ENCODE measurements at regions not wholly inside any gene's neighbourhood (a gene's known extent, or its start where the extent isn't known, plus 50 kb on each side); places are given as distances from the start of the nearest gene placed in this dataset.

- no peaks in the 10 kb centered on the region for H3K9me3 ChIP-seq (ENCODE audit: control insufficient read depth, insufficient read depth, low read depth, low read length)
- H3K27me3 ChIP-seq (ENCODE audit: control insufficient read depth, insufficient read depth, low read length): peaks cover 43% of the 10 kb centered on the region
- no peak overlapping the region for H3K9ac ChIP-seq (ENCODE audit: low read length)
- H3K36me3 ChIP-seq (ENCODE audit: control insufficient read depth, insufficient read depth, low read length): no peaks in the 10 kb centered on the region
- H3K27ac ChIP-seq (ENCODE audit: low read depth, low read length): no peak overlapping the region
- H3K4me1 ChIP-seq (ENCODE audit: control insufficient read depth, insufficient read depth, low read length): no peaks in the 10 kb centered on the region
- no peak overlapping the region for H3K4me3 ChIP-seq (ENCODE audit: low read depth, low read length)
Observed at GRCh38 chr12:114134922-114135321, 168.8 kb upstream of the RBM19 start.

- H3K4me1 ChIP-seq (ENCODE audit: control insufficient read depth, insufficient read depth, low read length): no peaks in the 10 kb centered on the region
- no peak overlapping the region for H3K9ac ChIP-seq (ENCODE audit: low read length)
- H3K9me3 ChIP-seq (ENCODE audit: control insufficient read depth, insufficient read depth, low read depth, low read length): no peaks in the 10 kb centered on the region
- no peak overlapping the region for H3K27ac ChIP-seq (ENCODE audit: low read depth, low read length)
- H3K27me3 ChIP-seq (ENCODE audit: control insufficient read depth, insufficient read depth, low read length): peaks cover 38% of the 10 kb centered on the region
- H3K36me3 ChIP-seq (ENCODE audit: control insufficient read depth, insufficient read depth, low read length): no peaks in the 10 kb centered on the region
- no peak overlapping the region for H3K4me3 ChIP-seq (ENCODE audit: low read depth, low read length)
Observed at GRCh38 chr12:114131824-114132223, 165.7 kb upstream of the RBM19 start.

GRCh38 chr12:114123108-114123507 is 157.0 kb upstream of the RBM19 start:
- no peak overlapping the region for H3K27ac ChIP-seq (ENCODE audit: low read depth, low read length)
- H3K4me3 ChIP-seq (ENCODE audit: low read depth, low read length): no peak overlapping the region
- peaks cover 12% of the 10 kb centered on the region for H3K4me1 ChIP-seq (ENCODE audit: control insufficient read depth, insufficient read depth, low read length)
- H3K27me3 ChIP-seq (ENCODE audit: control insufficient read depth, insufficient read depth, low read length): peaks cover 11% of the 10 kb centered on the region
- no peaks in the 10 kb centered on the region for H3K9me3 ChIP-seq (ENCODE audit: control insufficient read depth, insufficient read depth, low read depth, low read length)
- peak overlapping the region; percentile 6 for H3K9ac ChIP-seq (ENCODE audit: low read length)
- no peaks in the 10 kb centered on the region for H3K36me3 ChIP-seq (ENCODE audit: control insufficient read depth, insufficient read depth, low read length)

- Histone ChIP-seq H3K9me3 (ENCODE audit: control insufficient read depth, insufficient read depth, low read depth, low read length) (no peaks in the 10 kb centered on the region), H3K4me1 (ENCODE audit: control insufficient read depth, insufficient read depth, low read length) (peaks cover 12% of the 10 kb centered on the region), H3K9ac (ENCODE audit: low read length) (no peak overlapping the region), H3K27me3 (ENCODE audit: control insufficient read depth, insufficient read depth, low read length) (peaks cover 11% of the 10 kb centered on the region), H3K27ac (ENCODE audit: low read depth, low read length) (no peak overlapping the region), H3K36me3 (ENCODE audit: control insufficient read depth, insufficient read depth, low read length) (no peaks in the 10 kb centered on the region), H3K4me3 (ENCODE audit: low read depth, low read length) (no peak overlapping the region)
Observed at GRCh38 chr12:114122016-114122415, 155.9 kb upstream of the RBM19 start.

- Histone ChIP-seq H3K4me1 (ENCODE audit: control insufficient read depth, insufficient read depth, low read length) (peaks cover 12% of the 10 kb centered on the region), H3K27ac (ENCODE audit: low read depth, low read length) (no peak overlapping the region), H3K9me3 (ENCODE audit: control insufficient read depth, insufficient read depth, low read depth, low read length) (peaks cover 2% of the 10 kb centered on the region; the same call in 1 of the 2 replicates), H3K9ac (ENCODE audit: low read length) (no peak overlapping the region), H3K36me3 (ENCODE audit: control insufficient read depth, insufficient read depth, low read length) (no peaks in the 10 kb centered on the region), H3K4me3 (ENCODE audit: low read depth, low read length) (no peak overlapping the region), H3K27me3 (ENCODE audit: control insufficient read depth, insufficient read depth, low read length) (peaks cover 12% of the 10 kb centered on the region; the same call in 1 of the 2 replicates)
Observed at GRCh38 chr12:114119316-114119715, 153.2 kb upstream of the RBM19 start.

GRCh38 chr12:114096461-114096860 is 130.3 kb upstream of the RBM19 start:
- Histone ChIP-seq H3K27ac (ENCODE audit: low read depth, low read length) (no peak overlapping the region), H3K36me3 (ENCODE audit: control insufficient read depth, insufficient read depth, low read length) (no peaks in the 10 kb centered on the region), H3K27me3 (ENCODE audit: control insufficient read depth, insufficient read depth, low read length) (peaks cover 10% of the 10 kb centered on the region; the same call in 1 of the 2 replicates), H3K4me1 (ENCODE audit: control insufficient read depth, insufficient read depth, low read length) (no peaks in the 10 kb centered on the region), H3K9ac (ENCODE audit: low read length) (no peak overlapping the region), H3K9me3 (ENCODE audit: control insufficient read depth, insufficient read depth, low read depth, low read length) (peaks cover 21% of the 10 kb centered on the region), H3K4me3 (ENCODE audit: low read depth, low read length) (no peak overlapping the region)

GRCh38 chr12:114093520-114093919 is 127.4 kb upstream of the RBM19 start:
- no peak overlapping the region for H3K27ac ChIP-seq (ENCODE audit: low read depth, low read length)
- H3K4me1 ChIP-seq (ENCODE audit: control insufficient read depth, insufficient read depth, low read length): no peaks in the 10 kb centered on the region
- peaks cover 24% of the 10 kb centered on the region for H3K9me3 ChIP-seq (ENCODE audit: control insufficient read depth, insufficient read depth, low read depth, low read length)

GRCh38 chr12:114092981-114093380 is 126.9 kb upstream of the RBM19 start:
- no peaks in the 10 kb centered on the region for H3K4me1 ChIP-seq (ENCODE audit: control insufficient read depth, insufficient read depth, low read length)
- H3K4me3 ChIP-seq (ENCODE audit: low read depth, low read length): no peak overlapping the region
- H3K9me3 ChIP-seq (ENCODE audit: control insufficient read depth, insufficient read depth, low read depth, low read length): peaks cover 24% of the 10 kb centered on the region
- no peaks in the 10 kb centered on the region for H3K36me3 ChIP-seq (ENCODE audit: control insufficient read depth, insufficient read depth, low read length)
- no peak overlapping the region for H3K27ac ChIP-seq (ENCODE audit: low read depth, low read length)
- no peak overlapping the region for H3K9ac ChIP-seq (ENCODE audit: low read length)
- peaks cover 3% of the 10 kb centered on the region; the same call in 1 of the 2 replicates for H3K27me3 ChIP-seq (ENCODE audit: control insufficient read depth, insufficient read depth, low read length)

More at GRCh38 chr12:114093520-114093919, 127.4 kb upstream of the RBM19 start:
- H3K36me3 ChIP-seq (ENCODE audit: control insufficient read depth, insufficient read depth, low read length): no peaks in the 10 kb centered on the region
- no peak overlapping the region for H3K9ac ChIP-seq (ENCODE audit: low read length)
- no peak overlapping the region for H3K4me3 ChIP-seq (ENCODE audit: low read depth, low read length)
- H3K27me3 ChIP-seq (ENCODE audit: control insufficient read depth, insufficient read depth, low read length): peaks cover 7% of the 10 kb centered on the region; the same call in 1 of the 2 replicates

- no peaks in the 10 kb centered on the region for H3K4me1 ChIP-seq (ENCODE audit: control insufficient read depth, insufficient read depth, low read length)
- no peak overlapping the region for H3K9ac ChIP-seq (ENCODE audit: low read length)
- peaks cover 9% of the 10 kb centered on the region; the same call in 1 of the 2 replicates for H3K27me3 ChIP-seq (ENCODE audit: control insufficient read depth, insufficient read depth, low read length)
- H3K36me3 ChIP-seq (ENCODE audit: control insufficient read depth, insufficient read depth, low read length): no peaks in the 10 kb centered on the region
- H3K27ac ChIP-seq (ENCODE audit: low read depth, low read length): no peak overlapping the region
- peaks cover 24% of the 10 kb centered on the region for H3K9me3 ChIP-seq (ENCODE audit: control insufficient read depth, insufficient read depth, low read depth, low read length)
- no peak overlapping the region for H3K4me3 ChIP-seq (ENCODE audit: low read depth, low read length)
Observed at GRCh38 chr12:114090211-114090610, 124.1 kb upstream of the RBM19 start.

- Histone ChIP-seq H3K4me3 (ENCODE audit: low read depth, low read length) (no peak overlapping the region), H3K36me3 (ENCODE audit: control insufficient read depth, insufficient read depth, low read length) (no peaks in the 10 kb centered on the region), H3K9ac (ENCODE audit: low read length) (no peak overlapping the region), H3K27me3 (ENCODE audit: control insufficient read depth, insufficient read depth, low read length) (peaks cover 8% of the 10 kb centered on the region), H3K9me3 (ENCODE audit: control insufficient read depth, insufficient read depth, low read depth, low read length) (no peaks in the 10 kb centered on the region), H3K27ac (ENCODE audit: low read depth, low read length) (no peak overlapping the region), H3K4me1 (ENCODE audit: control insufficient read depth, insufficient read depth, low read length) (peaks cover 8% of the 10 kb centered on the region)
Observed at GRCh38 chr12:114073076-114073475, 107.0 kb upstream of the RBM19 start.

- Histone ChIP-seq H3K4me3 (ENCODE audit: low read depth, low read length) (no peak overlapping the region), H3K36me3 (ENCODE audit: control insufficient read depth, insufficient read depth, low read length) (no peaks in the 10 kb centered on the region), H3K4me1 (ENCODE audit: control insufficient read depth, insufficient read depth, low read length) (peaks cover 8% of the 10 kb centered on the region), H3K27ac (ENCODE audit: low read depth, low read length) (no peak overlapping the region), H3K9ac (ENCODE audit: low read length) (no peak overlapping the region), H3K27me3 (ENCODE audit: control insufficient read depth, insufficient read depth, low read length) (peaks cover 26% of the 10 kb centered on the region), H3K9me3 (ENCODE audit: control insufficient read depth, insufficient read depth, low read depth, low read length) (no peaks in the 10 kb centered on the region)
Observed at GRCh38 chr12:114069507-114069906, 103.4 kb upstream of the RBM19 start.

GRCh38 chr12:114064497-114064896 is 98.4 kb upstream of the RBM19 start:
- Histone ChIP-seq H3K4me3 (ENCODE audit: low read depth, low read length) (peak overlapping the region; percentile 54; the same call in 1 of the 2 replicates), H3K9ac (ENCODE audit: low read length) (peak overlapping the region; percentile 24), H3K4me1 (ENCODE audit: control insufficient read depth, insufficient read depth, low read length) (peaks cover 8% of the 10 kb centered on the region), H3K36me3 (ENCODE audit: control insufficient read depth, insufficient read depth, low read length) (no peaks in the 10 kb centered on the region), H3K27ac (ENCODE audit: low read depth, low read length) (no peak overlapping the region), H3K9me3 (ENCODE audit: control insufficient read depth, insufficient read depth, low read depth, low read length) (peaks cover 15% of the 10 kb centered on the region; the same call in 1 of the 2 replicates), H3K27me3 (ENCODE audit: control insufficient read depth, insufficient read depth, low read length) (peaks cover 34% of the 10 kb centered on the region)

Measured in HUES6 (cell line).